Upper lobe of left lung (tissue), 6 donors: ENCODE measurements at regions not wholly inside any gene's neighbourhood (a gene's known extent, or its start where the extent isn't known, plus 50 kb on each side); places are given as distances from the start of the nearest gene placed in this dataset.
A peak's percentile ranks its signal among the peaks of the same experiment; 100 is the strongest.

ENCODE experiments used
- ATAC-seq, 2 donors: fragments of 200-7000 bp; cut with Tn5 transposase; one replicate each; pipeline ENCODE4 v1.9.1; 2022; ENCODE audit warnings: mild to moderate bottlenecking in 2 of 2, moderate library complexity in 2 of 2; ENCODE audit not compliant: low FRiP score in 2 of 2
- DNase-seq, 2 donors: peaks; one replicate each; pipeline ENCODE4 v3.0.0-alpha.2; 2019 to 2020
- H3K27ac ChIP-seq, 4 donors: fragments of 200-600 bp; sonication (generic); one replicate each; pipeline ENCODE4 v1.5.1; 2016 to 2019
- H3K27me3 ChIP-seq, 4 donors: fragments of 200-600 bp; sonication (generic); one replicate each; pipeline ENCODE4 v1.5.1; 2017 to 2019
- H3K36me3 ChIP-seq, 4 donors: fragments of 200-600 bp; sonication (generic); one replicate each; pipeline ENCODE4 v1.5.1; 2016 to 2019
- H3K4me1 ChIP-seq, 4 donors: fragments of 200-600 bp; sonication (generic); one replicate each; pipeline ENCODE4 v1.5.1; 2018 to 2019
- H3K4me3 ChIP-seq, 4 donors: fragments of 200-600 bp; sonication (generic); one replicate each; pipeline ENCODE4 v1.5.1; 2017 to 2019; ENCODE audit warnings: mild to moderate bottlenecking in 2 of 4, moderate library complexity in 1 of 4
- H3K9me3 ChIP-seq, 4 donors: fragments of 200-600 bp; sonication (generic); one replicate each; pipeline ENCODE4 v1.5.1; 2018 to 2019
- CTCF ChIP-seq, 6 experiments: fragments of 450-650 bp in 4 of 6; fragments of 200-600 bp in 2 of 6; sonication (generic) in 2 of 6; IDR thresholded peaks; one replicate each; pipeline ENCODE4 v1.5.1; 2016 to 2019; ENCODE audit warnings: antibody characterized with exemption in 6 of 6
- EP300 ChIP-seq, 4 donors: sonication (generic); formaldehyde crosslinking; IDR thresholded peaks; one replicate each; pipeline ENCODE4 v1.5.1; 2017; ENCODE audit warnings: antibody characterized with exemption in 4 of 4, control low read depth in 2 of 4
- POLR2A ChIP-seq, 4 donors: fragments of 450-650 bp; IDR thresholded peaks; one replicate each; pipeline ENCODE4 v1.5.1; 2016 to 2017; ENCODE audit warnings: antibody characterized with exemption in 4 of 4, mild to moderate bottlenecking in 2 of 4
- POLR2AphosphoS5 ChIP-seq, 2 donors: sonication (generic); formaldehyde crosslinking; IDR thresholded peaks; one replicate each; pipeline ENCODE4 v1.5.1; 2017; ENCODE audit warnings: antibody characterized with exemption in 2 of 2
- WGBS, 2 donors: methylation state at CpG; one replicate each; pipeline ENCODE4 v1.1.5; 2017 to 2018; 5-methylcytosine and 5-hydroxymethylcytosine counted together
- donor health status: DM: no; HTN: no; CAD: no; lungs with moderate emphysema.
- donor health status: DM: no; HTN: yes; CAD: no; lungs with severe emphysema.

GRCh38 chrX:69069086-69069445 is 96.2 kb downstream of the PJA1 start:
- no peaks in the 10 kb centered on the region for H3K27me3 ChIP-seq
- 78 to 100% methylated on average over 1 to 4 of the region's 4 CpGs for WGBS, 2 donors
- TF ChIP-seq POLR2AphosphoS5 (IDR thresholded peaks at IDR 0.05) (no peak), CTCF (IDR thresholded peaks at IDR 0.05) (no peak), POLR2A (IDR thresholded peaks at IDR 0.05) (no peak)
- no peak overlapping the region for H3K27ac ChIP-seq
- no peaks in the 10 kb centered on the region for H3K36me3 ChIP-seq
- peaks cover 0 to 4% (median 0%) of the 10 kb centered on the region in 4 donors for H3K9me3 ChIP-seq
- H3K4me3 ChIP-seq = no peak overlapping the region
- DNase-seq (peak in 1 of 2 donors; percentile 19), ATAC-seq (no peak)
- H3K4me1 ChIP-seq = peaks cover 0 to 5% (median 3%) of the 10 kb centered on the region in 4 donors

GRCh38 chrX:69068301-69069085 is 96.8 kb downstream of the PJA1 start:
- no peaks in the 10 kb centered on the region for H3K27me3 ChIP-seq
- ATAC-seq = no peak
- TF ChIP-seq EP300 (IDR thresholded peaks at IDR 0.05) (no peak), POLR2AphosphoS5 (IDR thresholded peaks at IDR 0.05) (no peak), POLR2A (IDR thresholded peaks at IDR 0.05) (no peak), CTCF (IDR thresholded peaks at IDR 0.05) (no peak)
- H3K36me3 ChIP-seq = no peaks in the 10 kb centered on the region
- WGBS, 2 donors = 84 to 86% methylated on average over 4 to 7 of the region's 7 CpGs
- H3K27ac ChIP-seq = no peak overlapping the region
- peak in 1 of 2 donors; percentile 8 for DNase-seq
- peaks cover 0 to 9% (median 0%) of the 10 kb centered on the region in 4 donors for H3K9me3 ChIP-seq
- no peak overlapping the region for H3K4me3 ChIP-seq
- peaks cover 0 to 5% (median 3%) of the 10 kb centered on the region in 4 donors for H3K4me1 ChIP-seq

- Histone ChIP-seq H3K36me3 (no peaks in the 10 kb centered on the region), H3K27ac (no peak overlapping the region), H3K4me3 (no peak overlapping the region), H3K9me3 (peaks cover 0 to 11% (median 0%) of the 10 kb centered on the region in 4 donors), H3K27me3 (no peaks in the 10 kb centered on the region), H3K4me1 (peaks cover 0 to 5% (median 3%) of the 10 kb centered on the region in 4 donors)
- ATAC-seq (no peak), DNase-seq (peak in 1 of 2 donors; percentile 12)
- TF ChIP-seq CTCF (IDR thresholded peaks at IDR 0.05) (no peak), POLR2A (IDR thresholded peaks at IDR 0.05) (no peak), POLR2AphosphoS5 (IDR thresholded peaks at IDR 0.05) (no peak), EP300 (IDR thresholded peaks at IDR 0.05) (no peak)
- 87% methylated on average over 2 of the region's 2 CpGs; no CpG with 5 or more reads in 1 of the 2 donors for WGBS, 2 donors
Measured at GRCh38 chrX:69067841-69068240, 97.4 kb downstream of the PJA1 start.

- no peak overlapping the region for H3K27ac ChIP-seq
- H3K9me3 ChIP-seq = peaks cover 0 to 11% (median 0%) of the 10 kb centered on the region in 4 donors
- no peak for ATAC-seq
- WGBS, 2 donors = 75% methylated on average over 4 of the region's 4 CpGs; no CpG with 5 or more reads in 1 of the 2 donors
- no peaks in the 10 kb centered on the region for H3K27me3 ChIP-seq
- no peaks in the 10 kb centered on the region for H3K36me3 ChIP-seq
- H3K4me1 ChIP-seq = peaks cover 0 to 5% (median 3%) of the 10 kb centered on the region in 4 donors
- no peak for TF ChIP-seq EP300 (IDR thresholded peaks at IDR 0.05)
- no peak for TF ChIP-seq POLR2A (IDR thresholded peaks at IDR 0.05)
- TF ChIP-seq CTCF (IDR thresholded peaks at IDR 0.05) = no peak
- TF ChIP-seq POLR2AphosphoS5 (IDR thresholded peaks at IDR 0.05) = no peak
- DNase-seq = no peak
- H3K4me3 ChIP-seq = no peak overlapping the region
Measured at GRCh38 chrX:69066966-69067525, 98.2 kb downstream of the PJA1 start.
